Nucleus accumbens (tissue), 56 donors: ENCODE measurements at regions not wholly inside any gene's neighbourhood (a gene's known extent, or its start where the extent isn't known, plus 50 kb on each side); places are given as distances from the start of the nearest gene placed in this dataset.

Experiments used
- DNase-seq, 56 donors: peaks; one replicate each; lab custom pipeline; 2025; lab: John Stamatoyannopoulos, UW

- DNase-seq, result no peak
Observed at GRCh38 chr18:42659187-42659586, 456.3 kb downstream of the RIT2 start.

GRCh38 chr18:42670860-42671259 lies 444.6 kb downstream of the RIT2 start:
- DNase-seq, result no peak

GRCh38 chr18:42675810-42676209 lies 439.7 kb downstream of the RIT2 start:
- DNase-seq, result no peak

- no peak for DNase-seq
Observed at GRCh38 chr18:42683094-42683493, 432.4 kb downstream of the RIT2 start.

- no peak for DNase-seq
Observed at GRCh38 chr18:42689310-42689709, 426.2 kb downstream of the RIT2 start.
